Mesothelial cell of epicardium (in vitro differentiated cells): ENCODE measurements at regions not wholly inside any gene's neighbourhood (a gene's known extent, or its start where the extent isn't known, plus 50 kb on each side); places are given as distances from the start of the nearest gene placed in this dataset.
A peak's percentile ranks its signal among the peaks of the same experiment; 100 is the strongest.

Source experiments
- DNase-seq, 2 experiments: peaks; one replicate each; pipeline ENCODE4 v3.0.0; 2021; ENCODE audit warnings: low spot score in 2 of 2; ENCODE audit not compliant: unreplicated experiment in 2 of 2
- H3K27ac Mint-ChIP-seq: 2 replicates; pipeline ENCODE4 v1.8.0; 2021; ENCODE audit warnings: mixed read lengths
- H3K27me3 Mint-ChIP-seq: 2 replicates; pipeline ENCODE4 v1.8.0; 2021; ENCODE audit warnings: low read depth, mixed read lengths
- H3K36me3 Mint-ChIP-seq: 2 replicates; pipeline ENCODE4 v1.8.0; 2021; ENCODE audit warnings: mixed read lengths
- H3K4me1 Mint-ChIP-seq: 2 replicates; pipeline ENCODE4 v1.8.0; 2021; ENCODE audit warnings: mixed read lengths
- H3K4me3 Mint-ChIP-seq: 2 replicates; pipeline ENCODE4 v1.8.0; 2021; ENCODE audit warnings: mild to moderate bottlenecking, moderate library complexity, mixed read lengths
- H3K9me3 Mint-ChIP-seq: 2 replicates; pipeline ENCODE4 v1.8.0; 2021; ENCODE audit warnings: mixed read lengths
- CTCF ChIP-seq: fragments of 200-600 bp; sonication (generic); IDR thresholded peaks from one replicate; pipeline ENCODE4 v1.5.0; 2021; ENCODE audit warnings: antibody characterized with exemption; ENCODE audit not compliant: unreplicated experiment

- H3K27me3 Mint-ChIP-seq, result no peaks in the 10 kb centered on the region
- H3K9me3 Mint-ChIP-seq, result no peaks in the 10 kb centered on the region
Observed at GRCh38 chr7:115634633-115635032, 395.9 kb downstream of the TFEC start.

GRCh38 chr7:115632636-115633035, 397.9 kb downstream of the TFEC start:
- Mint-ChIP-seq H3K4me1 (peaks cover 10% of the 10 kb centered on the region), H3K27me3 (no peaks in the 10 kb centered on the region), H3K36me3 (peaks cover 2% of the 10 kb centered on the region), H3K9me3 (peaks cover 5% of the 10 kb centered on the region), H3K4me3 (no peak overlapping the region), H3K27ac (no peak overlapping the region)
- no peak for DNase-seq
- TF ChIP-seq CTCF, result no peak

More at GRCh38 chr7:115634633-115635032, 395.9 kb downstream of the TFEC start:
- TF ChIP-seq CTCF, result no peak
- peaks cover 16% of the 10 kb centered on the region for H3K4me1 Mint-ChIP-seq
- DNase-seq, result no peak
- no peak overlapping the region for H3K4me3 Mint-ChIP-seq
- H3K36me3 Mint-ChIP-seq, result no peaks in the 10 kb centered on the region
- no peak overlapping the region for H3K27ac Mint-ChIP-seq

- TF ChIP-seq CTCF, result no peak
- H3K36me3 Mint-ChIP-seq, result peaks cover 2% of the 10 kb centered on the region
- no peak for DNase-seq
Observed at GRCh38 chr7:115631782-115632181, 398.8 kb downstream of the TFEC start.

GRCh38 chr7:115630049-115630448, 400.5 kb downstream of the TFEC start:
- Mint-ChIP-seq H3K4me3 (no peak overlapping the region), H3K9me3 (peaks cover 6% of the 10 kb centered on the region), H3K4me1 (peaks cover 7% of the 10 kb centered on the region), H3K27me3 (no peaks in the 10 kb centered on the region), H3K27ac (no peak overlapping the region), H3K36me3 (peaks cover 2% of the 10 kb centered on the region)
- no peak for TF ChIP-seq CTCF
- DNase-seq, result no peak

More at GRCh38 chr7:115631782-115632181, 398.8 kb downstream of the TFEC start:
- no peak overlapping the region for H3K4me3 Mint-ChIP-seq
- H3K27ac Mint-ChIP-seq, result no peak overlapping the region
- peaks cover 10% of the 10 kb centered on the region for H3K4me1 Mint-ChIP-seq
- H3K27me3 Mint-ChIP-seq, result no peaks in the 10 kb centered on the region
- H3K9me3 Mint-ChIP-seq, result peaks cover 6% of the 10 kb centered on the region

GRCh38 chr7:115618676-115619075, 411.9 kb downstream of the TFEC start:
- DNase-seq, result no peak
- no peak overlapping the region for H3K4me3 Mint-ChIP-seq
- H3K27ac Mint-ChIP-seq, result peak overlapping the region; percentile 87

More at GRCh38 chr7:115618676-115619075, 411.9 kb downstream of the TFEC start:
- TF ChIP-seq CTCF, result no peak
- Mint-ChIP-seq H3K4me1 (peaks cover 8% of the 10 kb centered on the region), H3K9me3 (peaks cover 8% of the 10 kb centered on the region), H3K36me3 (no peaks in the 10 kb centered on the region), H3K27me3 (no peaks in the 10 kb centered on the region)
